ENCODE measurements at regions not wholly inside any gene's neighbourhood (a gene's known extent, or its start where the extent isn't known, plus 50 kb on each side); places are given as distances from the start of the nearest gene placed in this dataset.
"Not testable (repeated sequence)": the region's sequence is repeated elsewhere in the genome, so short reads cannot be mapped to it uniquely, and the experiment has no call there.

DNA sequence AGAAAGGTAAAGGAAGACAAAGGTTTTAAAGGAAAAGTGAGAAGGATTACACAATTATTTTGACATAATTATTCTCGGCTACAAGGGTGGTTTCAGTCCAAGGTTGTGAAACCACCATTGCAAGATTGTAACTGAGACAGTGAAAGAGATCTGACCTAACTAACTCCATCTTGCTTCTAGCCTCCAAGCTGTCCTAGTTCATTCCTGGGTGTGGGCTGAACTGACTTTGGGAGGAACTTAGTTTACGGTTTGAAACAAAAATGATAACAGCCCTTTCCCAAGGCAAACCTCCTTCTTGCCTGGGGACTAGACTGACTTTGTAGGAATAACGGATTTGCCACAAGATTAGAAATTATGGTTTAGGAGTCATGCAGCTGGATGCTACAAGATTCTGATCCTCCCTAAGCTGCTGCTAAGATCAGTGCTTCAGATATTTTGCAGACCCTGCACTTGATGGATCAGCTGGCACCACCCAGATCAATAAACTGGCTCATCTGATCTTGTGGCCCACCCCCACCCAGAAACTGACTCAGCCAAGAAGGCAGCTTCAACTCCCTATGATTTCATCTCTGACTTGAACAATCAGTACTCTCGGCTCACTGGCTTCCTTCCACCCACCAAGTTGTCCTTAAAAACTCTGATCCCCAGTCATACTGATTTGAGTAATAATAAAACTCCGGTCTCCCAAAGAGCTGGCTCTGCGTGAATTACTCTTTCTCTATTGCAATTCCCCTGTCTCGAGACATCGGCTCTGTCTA lies 57.7 kb upstream of the AADACL2 start:
- Histone ChIP-seq H3K9me3 (ENCODE audit: severe bottlenecking) (no peaks in the 10 kb centered on the region), H3K27me3 (ENCODE audit: insufficient read depth, low read depth, severe bottlenecking) (peaks cover 31% of the 10 kb centered on the region), H3K27ac (no peak overlapping the region), H3K4me3 (ENCODE audit: low read depth, low read length) (no peak overlapping the region), H3K36me3 (no peaks in the 10 kb centered on the region)
- TF ChIP-seq, protein P1, sequence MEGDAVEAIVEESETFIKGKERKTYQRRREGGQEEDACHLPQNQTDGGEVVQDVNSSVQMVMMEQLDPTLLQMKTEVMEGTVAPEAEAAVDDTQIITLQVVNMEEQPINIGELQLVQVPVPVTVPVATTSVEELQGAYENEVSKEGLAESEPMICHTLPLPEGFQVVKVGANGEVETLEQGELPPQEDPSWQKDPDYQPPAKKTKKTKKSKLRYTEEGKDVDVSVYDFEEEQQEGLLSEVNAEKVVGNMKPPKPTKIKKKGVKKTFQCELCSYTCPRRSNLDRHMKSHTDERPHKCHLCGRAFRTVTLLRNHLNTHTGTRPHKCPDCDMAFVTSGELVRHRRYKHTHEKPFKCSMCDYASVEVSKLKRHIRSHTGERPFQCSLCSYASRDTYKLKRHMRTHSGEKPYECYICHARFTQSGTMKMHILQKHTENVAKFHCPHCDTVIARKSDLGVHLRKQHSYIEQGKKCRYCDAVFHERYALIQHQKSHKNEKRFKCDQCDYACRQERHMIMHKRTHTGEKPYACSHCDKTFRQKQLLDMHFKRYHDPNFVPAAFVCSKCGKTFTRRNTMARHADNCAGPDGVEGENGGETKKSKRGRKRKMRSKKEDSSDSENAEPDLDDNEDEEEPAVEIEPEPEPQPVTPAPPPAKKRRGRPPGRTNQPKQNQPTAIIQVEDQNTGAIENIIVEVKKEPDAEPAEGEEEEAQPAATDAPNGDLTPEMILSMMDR (IDR thresholded peaks at IDR 0.05; ENCODE audit: low read depth, low read length), result no peak
- no peak for DNase-seq

DNA sequence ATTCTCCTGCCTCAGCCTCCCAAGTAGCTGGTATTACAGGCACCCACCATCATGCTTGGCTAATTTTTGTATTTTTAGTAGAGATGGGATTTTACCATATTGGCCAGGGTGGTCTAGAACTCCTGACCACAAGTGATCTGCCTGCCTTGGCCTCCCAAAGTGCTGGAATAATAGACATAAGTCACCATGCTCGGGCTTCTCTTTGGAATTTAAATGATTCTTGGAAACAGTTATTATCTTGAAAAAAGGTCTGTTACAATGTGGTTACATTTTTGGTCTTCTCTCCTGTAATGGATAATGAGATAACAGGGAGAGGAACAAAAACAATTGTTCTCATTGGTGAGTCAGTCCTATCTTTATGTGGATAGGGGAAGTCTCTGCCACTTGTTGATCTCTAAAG lies 59.8 kb upstream of the AADACL2 start:
- peaks cover 35% of the 10 kb centered on the region for H3K27me3 ChIP-seq (ENCODE audit: insufficient read depth, low read depth, severe bottlenecking)
- no peaks in the 10 kb centered on the region for H3K36me3 ChIP-seq
- no peak for DNase-seq
- H3K4me3 ChIP-seq (ENCODE audit: low read depth, low read length), result no peak overlapping the region
- TF ChIP-seq, protein P1 (IDR thresholded peaks at IDR 0.05; ENCODE audit: low read depth, low read length), result no peak
- H3K27ac ChIP-seq, result no peak overlapping the region
- H3K9me3 ChIP-seq (ENCODE audit: severe bottlenecking), result no peaks in the 10 kb centered on the region

DNA sequence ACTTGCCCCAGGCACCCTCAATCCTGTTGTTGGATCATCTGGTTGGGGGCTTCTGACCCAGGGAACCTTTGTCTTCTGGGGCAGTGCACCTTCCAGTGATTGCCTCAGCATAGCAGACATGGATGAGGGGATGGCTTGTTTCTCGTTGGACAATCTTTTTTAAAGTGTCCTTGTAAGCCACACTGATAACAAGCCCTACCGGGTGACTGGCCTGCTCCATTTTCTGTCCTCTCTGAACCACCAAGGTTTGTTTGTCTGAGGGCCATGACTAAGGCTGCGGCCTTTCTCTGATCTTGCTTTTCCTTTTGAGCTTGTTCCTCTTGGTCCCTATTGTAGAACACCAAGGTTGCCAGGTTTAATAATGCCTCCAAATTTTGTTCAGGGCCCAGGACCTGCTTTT lies 66.0 kb upstream of the AADACL2 start:
- H3K36me3 ChIP-seq; H3K9me3 ChIP-seq (ENCODE audit: severe bottlenecking); H3K27ac ChIP-seq; DNase-seq; H3K4me3 ChIP-seq (ENCODE audit: low read depth, low read length): not testable (repeated sequence)
- H3K27me3 ChIP-seq (ENCODE audit: insufficient read depth, low read depth, severe bottlenecking), result peaks cover 21% of the 10 kb centered on the region

DNA sequence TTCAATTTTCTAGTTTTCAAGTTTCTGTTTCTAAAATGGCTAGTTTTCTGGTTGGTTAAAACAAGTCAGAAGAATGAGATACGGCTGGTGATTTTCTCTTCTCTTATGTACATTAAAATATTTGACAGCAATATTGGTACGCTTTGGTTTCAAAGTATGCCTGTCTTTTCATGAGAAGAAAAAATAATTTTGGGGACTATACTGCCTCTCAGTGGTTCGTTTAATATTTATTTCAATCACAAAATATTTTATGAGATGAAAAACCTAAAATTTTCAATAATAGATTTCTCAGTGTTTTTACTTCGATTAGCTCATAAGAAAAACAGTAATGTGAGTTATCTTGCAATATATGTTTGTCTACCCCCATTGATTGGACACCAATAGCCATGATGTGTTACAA lies 72.8 kb upstream of the AADACL2 start:
- no peak overlapping the region for H3K4me3 ChIP-seq (ENCODE audit: low read depth, low read length)
- no peaks in the 10 kb centered on the region for H3K36me3 ChIP-seq
- peaks cover 50% of the 10 kb centered on the region for H3K27me3 ChIP-seq (ENCODE audit: insufficient read depth, low read depth, severe bottlenecking)
- no peak overlapping the region for H3K27ac ChIP-seq
- TF ChIP-seq, protein P1 (IDR thresholded peaks at IDR 0.05; ENCODE audit: low read depth, low read length), result no peak
- H3K9me3 ChIP-seq (ENCODE audit: severe bottlenecking), result no peaks in the 10 kb centered on the region
- DNase-seq, result no peak

DNA sequence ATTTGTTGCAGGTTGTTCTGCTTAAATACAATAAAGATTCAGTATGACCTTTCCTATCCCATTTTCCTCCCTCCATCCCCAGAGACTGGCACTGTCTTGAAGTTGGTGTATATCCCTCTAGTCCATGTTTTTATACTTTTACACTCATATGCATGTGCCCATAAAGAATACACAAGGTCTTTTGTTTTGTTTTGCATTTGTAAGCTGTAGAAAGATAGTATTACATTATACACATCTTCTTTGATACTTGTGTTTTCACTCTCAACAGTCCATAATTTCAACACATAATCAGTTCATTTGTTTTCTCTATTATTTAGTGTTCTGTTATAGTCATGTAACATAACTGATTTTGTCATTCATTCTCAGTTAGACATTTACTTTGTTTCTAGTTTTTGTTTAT lies 88.7 kb upstream of the AADACL2 start:
- Histone ChIP-seq H3K36me3 (no peaks in the 10 kb centered on the region), H3K4me3 (ENCODE audit: low read depth, low read length) (no peak overlapping the region), H3K27ac (no peak overlapping the region), H3K27me3 (ENCODE audit: insufficient read depth, low read depth, severe bottlenecking) (peaks cover 26% of the 10 kb centered on the region), H3K9me3 (ENCODE audit: severe bottlenecking) (no peaks in the 10 kb centered on the region)
- TF ChIP-seq, protein P1 (IDR thresholded peaks at IDR 0.05; ENCODE audit: low read depth, low read length), result no peak
- no peak for DNase-seq

DNA sequence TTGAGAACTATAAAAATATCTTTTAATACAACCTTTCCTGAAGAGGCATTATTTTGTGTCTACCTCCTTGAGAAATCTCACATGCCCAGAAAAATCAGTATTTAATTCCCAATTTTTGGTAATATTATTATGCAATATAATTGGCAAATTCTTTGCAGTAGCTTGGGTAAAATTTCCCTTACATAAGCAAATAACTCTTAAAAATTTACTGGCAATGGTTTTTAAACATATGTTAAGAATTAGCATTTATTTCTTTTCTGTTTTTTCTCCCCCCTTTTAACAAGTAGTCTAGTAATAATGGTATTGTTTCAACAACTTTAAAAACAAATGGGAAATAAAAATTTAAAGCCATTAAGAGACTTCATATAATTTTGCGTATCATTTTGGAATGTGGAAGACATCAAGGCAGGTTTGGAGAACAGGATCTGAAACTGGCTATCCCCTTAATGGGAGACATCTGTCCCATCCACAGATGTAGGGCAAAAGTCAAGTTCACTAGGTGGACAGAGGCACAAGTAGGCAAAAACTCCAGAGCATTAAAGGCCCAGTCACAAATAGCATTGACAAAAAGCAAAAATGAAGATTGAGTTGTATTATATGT lies 89.6 kb upstream of the AADACL2 start:
- Histone ChIP-seq H3K27ac (no peak overlapping the region), H3K36me3 (no peaks in the 10 kb centered on the region), H3K4me3 (ENCODE audit: low read depth, low read length) (no peak overlapping the region), H3K9me3 (ENCODE audit: severe bottlenecking) (no peaks in the 10 kb centered on the region), H3K27me3 (ENCODE audit: insufficient read depth, low read depth, severe bottlenecking) (peaks cover 31% of the 10 kb centered on the region)
- DNase-seq, result no peak
- TF ChIP-seq, protein P1 (IDR thresholded peaks at IDR 0.05; ENCODE audit: low read depth, low read length), result no peak
